H54 (cell line): ENCODE measurements at regions not wholly inside any gene's neighbourhood (a gene's known extent, or its start where the extent isn't known, plus 50 kb on each side); places are given as distances from the start of the nearest gene placed in this dataset.

ENCODE experiments used
- DNase-seq: peaks from one replicate; pipeline ENCODE4 v3.0.0; 2011; ENCODE audit warnings: low spot score, mixed read lengths; ENCODE audit not compliant: insufficient read length
- FAIRE-seq: peaks from 3 replicates; lab custom pipeline; 2011; peaks lifted over from hg19 to GRCh38; lab: Jason Lieb, UNC
- POLR2A ChIP-seq: IDR thresholded peaks from 2 replicates; pipeline ENCODE4 v1.6.1; 2011; ENCODE audit warnings: low read depth, mild to moderate bottlenecking, low read length

DNA sequence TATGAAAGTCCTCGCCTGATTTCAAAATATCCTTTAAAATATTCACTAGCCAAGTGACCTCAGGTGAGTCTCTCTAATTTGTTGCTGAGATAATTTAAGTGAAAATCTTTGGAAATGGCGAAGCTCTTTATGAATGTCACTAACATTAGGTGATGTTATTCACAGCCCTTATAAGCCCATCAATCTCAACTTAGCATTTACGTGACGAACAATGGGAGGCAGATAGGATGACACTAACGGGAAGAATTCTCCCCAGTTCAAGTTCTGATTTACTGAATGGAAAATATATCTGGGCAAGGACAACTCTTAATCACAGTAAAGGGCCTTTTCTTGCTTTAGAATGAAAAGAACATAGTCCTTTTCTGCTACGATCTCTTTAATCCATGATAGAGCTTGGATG is 378.7 kb downstream of the LIG4 start:
- TF ChIP-seq POLR2A: no peak
- FAIRE-seq (no peak), DNase-seq (no peak)

DNA sequence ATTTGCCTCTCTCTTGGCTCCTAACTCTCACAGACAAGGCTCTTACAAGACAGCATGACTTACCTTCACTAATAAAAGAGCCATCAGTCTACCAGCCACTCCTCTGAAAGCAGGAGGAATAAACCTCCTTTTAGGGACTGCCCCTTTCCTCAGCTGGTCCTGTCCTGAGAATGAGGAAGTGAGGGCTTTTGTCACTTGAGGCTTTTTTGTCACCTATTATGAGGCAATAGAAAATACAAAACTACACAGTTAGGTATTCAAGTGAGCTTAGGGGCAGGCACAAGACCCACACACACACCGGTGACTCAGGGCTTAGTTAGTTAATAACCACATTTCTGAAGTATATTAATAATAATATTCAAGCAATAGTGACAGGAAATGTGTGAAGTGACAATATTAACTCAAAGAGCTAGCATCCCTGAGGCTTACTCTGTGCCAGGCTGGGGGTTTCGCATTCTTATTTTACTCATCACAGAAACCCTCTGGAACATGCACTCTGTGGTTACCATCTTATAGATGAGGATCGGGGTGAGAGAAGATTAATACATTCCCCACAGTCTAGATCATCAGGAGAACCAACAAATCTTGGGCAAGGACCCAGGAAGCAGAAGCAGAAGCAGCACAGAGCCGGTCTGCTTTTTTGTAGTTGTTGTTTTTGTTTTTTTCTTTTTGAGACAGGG is 379.9 kb downstream of the LIG4 start:
- no peak for TF ChIP-seq POLR2A
- DNase-seq (peak; percentile 64), FAIRE-seq (peak; percentile 100)

DNA sequence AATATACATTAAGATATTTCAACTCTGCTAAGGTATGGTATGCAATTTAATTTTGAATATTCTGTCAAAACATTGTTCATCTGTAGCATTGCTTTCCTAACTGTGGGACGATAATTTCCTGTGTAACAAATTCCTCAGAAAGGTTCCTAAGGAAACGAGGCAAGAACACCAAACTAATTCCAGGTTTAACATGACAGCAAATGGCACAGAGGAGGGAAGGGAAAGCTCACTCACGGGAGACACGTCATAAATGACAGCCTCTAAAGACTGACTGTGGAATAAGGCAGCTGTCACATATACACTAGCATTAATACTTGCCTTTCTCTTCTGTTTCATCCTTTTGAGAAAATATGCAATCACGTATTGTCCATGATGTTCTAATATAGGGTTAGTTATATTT is 380.6 kb downstream of the LIG4 start:
- FAIRE-seq (no peak), DNase-seq (no peak)
- TF ChIP-seq POLR2A: no peak

DNA sequence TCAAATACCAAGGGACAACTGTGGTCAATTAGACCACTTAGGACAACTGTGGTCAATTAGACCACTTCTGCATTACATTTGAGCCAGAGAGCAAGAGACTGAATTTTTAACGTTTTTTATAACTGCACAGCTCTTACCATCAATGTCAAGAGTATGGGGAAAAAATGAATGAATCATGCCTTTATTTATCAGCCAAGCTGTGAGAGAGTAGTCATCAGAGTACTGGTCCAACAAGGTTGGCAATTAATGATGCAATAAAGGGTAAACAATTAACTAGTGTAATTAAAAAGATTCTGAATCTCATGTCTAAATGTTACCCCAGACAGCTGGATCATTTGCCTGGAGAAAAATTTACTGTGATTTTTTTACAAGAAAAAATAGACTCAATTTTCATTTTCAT is 381.1 kb downstream of the LIG4 start:
- FAIRE-seq (no peak), DNase-seq (no peak)
- TF ChIP-seq POLR2A: no peak

DNA sequence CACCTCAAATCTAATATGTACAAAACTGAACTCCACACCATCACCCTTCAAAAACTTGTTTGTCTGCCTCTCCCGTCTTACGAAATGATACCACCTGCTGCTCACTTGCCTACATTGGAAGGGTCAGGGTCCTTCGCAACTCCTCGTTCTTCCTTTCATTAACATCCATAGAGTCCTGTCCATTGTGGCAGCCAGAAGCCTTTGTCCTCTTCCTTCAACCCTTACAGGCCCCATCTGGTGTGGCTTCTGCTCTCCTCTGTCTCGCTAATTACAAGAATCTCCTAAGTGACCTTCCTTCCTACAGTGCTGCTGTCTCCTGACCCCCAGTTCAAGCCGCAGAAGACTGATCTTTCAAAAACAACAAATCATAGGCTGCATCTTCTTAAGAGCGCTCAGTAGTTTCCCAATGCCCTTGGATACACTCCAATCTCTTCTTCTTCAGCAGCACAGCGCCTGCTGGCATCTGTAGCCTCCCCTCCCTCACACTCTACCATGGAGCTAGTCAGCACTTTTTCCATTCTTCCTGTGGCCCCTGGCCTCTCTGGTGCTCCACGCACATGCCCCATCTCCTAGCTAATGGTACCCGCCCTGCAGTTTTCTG is 382.7 kb downstream of the LIG4 start:
- TF ChIP-seq POLR2A: no peak
- FAIRE-seq (peak; percentile 81), DNase-seq (no peak)

DNA sequence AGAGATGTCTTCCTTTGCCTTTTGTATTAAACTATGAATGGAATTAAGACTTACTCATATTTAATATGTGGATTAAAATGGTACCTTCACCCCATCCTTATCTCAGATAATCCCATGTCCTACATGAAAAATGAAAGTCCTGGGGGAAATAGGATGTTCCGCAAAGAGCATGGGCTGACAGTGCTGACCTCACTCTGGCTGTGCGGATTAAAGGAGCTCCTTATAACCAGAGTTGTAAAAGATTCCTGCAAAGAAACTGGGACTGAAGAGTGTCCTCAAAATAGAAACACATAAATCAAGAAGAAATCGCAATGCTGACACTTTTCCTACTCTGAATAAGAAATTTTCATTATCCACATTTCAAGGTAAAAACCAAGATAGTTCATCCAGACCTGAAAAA is 384.5 kb downstream of the LIG4 start:
- DNase-seq: no peak
- peak; percentile 53 for FAIRE-seq
- TF ChIP-seq POLR2A: no peak

DNA sequence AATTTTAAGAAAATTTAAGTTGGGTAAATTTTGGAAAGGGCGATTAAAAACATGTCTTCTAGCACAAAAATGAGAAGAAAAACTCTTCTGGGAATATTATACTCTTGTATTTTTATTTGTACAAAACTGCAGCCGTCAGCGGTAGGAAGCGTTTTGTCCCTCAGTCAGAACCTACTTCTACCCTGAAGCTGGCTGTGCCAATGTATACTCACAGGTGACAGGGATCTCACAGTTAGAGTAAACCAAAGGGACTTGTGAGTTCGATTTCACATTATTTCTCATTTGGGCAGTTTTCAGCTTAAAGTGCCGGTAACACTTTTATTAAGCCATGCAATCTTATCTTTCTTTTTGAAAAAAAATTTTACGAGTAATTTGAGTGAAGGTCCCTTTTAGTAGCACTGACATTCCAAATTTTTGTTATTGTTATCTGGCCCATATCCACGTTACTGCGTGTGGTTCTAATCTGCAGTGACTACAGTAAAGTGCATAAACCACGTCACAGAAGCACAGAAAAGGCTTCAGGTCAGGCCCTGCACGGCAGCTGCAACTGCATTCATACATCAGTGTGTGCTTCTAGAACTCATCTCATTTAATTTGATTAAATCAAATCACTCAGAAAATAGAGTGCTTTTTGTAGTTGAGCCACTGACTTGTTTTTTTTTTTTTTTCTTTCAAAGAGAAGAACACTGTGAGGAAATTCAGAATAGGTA is 387.3 kb downstream of the LIG4 start:
- peak; percentile 85 for FAIRE-seq

DNA sequence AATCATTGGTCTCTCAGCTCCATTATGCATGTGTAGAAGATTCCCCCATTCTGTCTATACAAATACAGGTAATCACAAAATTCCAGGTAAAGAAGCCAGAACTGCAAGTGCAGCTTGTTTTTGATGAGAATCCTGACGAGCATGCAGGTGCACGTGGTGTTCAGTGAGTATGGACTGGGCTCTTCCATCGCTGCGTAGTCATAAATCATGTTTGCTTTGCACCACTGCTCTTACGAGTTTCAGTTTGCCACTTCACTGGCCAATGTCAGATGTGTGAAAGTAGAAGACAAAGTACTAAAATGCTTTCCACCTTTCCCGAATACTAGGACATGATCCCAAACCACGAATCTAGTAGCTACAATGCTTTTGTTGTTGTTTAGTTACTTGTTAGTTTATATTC is 390.7 kb downstream of the LIG4 start:
- DNase-seq (no peak), FAIRE-seq (peak; percentile 86)

More for the DNA sequence above, 387.3 kb downstream of the LIG4 start:
- TF ChIP-seq POLR2A: no peak
- DNase-seq: no peak

DNA sequence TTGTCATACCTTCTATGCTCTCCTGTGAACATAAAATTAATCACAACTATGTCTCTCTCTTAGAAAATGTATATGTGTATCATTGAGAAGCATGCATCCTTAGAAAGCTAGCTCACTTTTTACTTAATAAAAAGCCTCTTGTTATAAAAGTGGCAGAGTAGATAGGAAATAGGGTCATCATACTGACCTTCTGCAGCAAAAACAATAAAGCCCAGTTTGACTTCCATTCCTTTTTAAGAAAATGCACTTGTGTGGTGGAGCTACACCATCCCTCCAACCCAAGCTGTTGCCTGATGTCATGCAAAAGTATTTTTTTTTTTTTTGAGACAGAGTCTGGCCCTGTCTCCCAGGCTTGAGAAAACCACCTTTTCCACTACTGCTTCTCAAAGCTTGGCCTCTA is 393.3 kb downstream of the LIG4 start:
- no peak for FAIRE-seq
- no peak for TF ChIP-seq POLR2A
- no peak for DNase-seq

More for the DNA sequence above, 390.7 kb downstream of the LIG4 start:
- no peak for TF ChIP-seq POLR2A

DNA sequence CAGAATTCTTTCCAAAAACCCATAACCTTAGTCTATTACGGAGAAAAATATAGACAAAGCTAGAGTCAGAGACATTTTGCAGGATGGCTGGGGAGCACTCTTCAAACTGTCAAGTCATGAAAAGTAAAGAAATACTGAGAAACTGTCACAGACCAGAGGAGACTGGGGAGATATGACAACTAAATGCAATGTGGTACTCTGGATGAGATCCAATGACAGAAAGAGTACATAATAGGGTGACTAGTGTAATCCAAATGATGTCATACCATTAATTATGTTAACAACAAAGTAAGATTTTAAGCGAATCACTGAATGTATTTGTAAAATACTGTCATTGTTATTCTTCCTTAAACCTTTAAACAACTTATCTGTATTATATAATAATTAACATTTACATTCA is 393.8 kb downstream of the LIG4 start:
- DNase-seq (no peak), FAIRE-seq (no peak)
- no peak for TF ChIP-seq POLR2A

DNA sequence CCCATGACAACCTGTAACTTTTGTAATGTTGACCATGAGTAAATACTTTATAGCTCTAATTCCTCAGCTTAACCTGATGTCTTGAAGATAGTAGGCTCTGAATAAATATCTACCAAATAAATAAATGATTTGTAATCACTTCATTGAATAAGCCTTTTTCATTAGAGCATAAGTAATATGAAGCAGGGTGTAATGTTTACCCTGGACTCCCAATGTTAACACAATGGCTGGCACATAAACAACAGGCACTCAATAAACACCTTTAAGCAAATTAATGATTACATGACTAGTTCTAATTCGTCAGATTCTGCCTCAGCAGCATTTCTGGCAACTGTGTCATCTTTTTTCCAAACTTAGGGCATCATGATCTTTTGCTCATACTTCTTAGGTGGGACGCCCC is 396.3 kb downstream of the LIG4 start:
- TF ChIP-seq POLR2A: no peak
- DNase-seq: no peak
- no peak for FAIRE-seq

DNA sequence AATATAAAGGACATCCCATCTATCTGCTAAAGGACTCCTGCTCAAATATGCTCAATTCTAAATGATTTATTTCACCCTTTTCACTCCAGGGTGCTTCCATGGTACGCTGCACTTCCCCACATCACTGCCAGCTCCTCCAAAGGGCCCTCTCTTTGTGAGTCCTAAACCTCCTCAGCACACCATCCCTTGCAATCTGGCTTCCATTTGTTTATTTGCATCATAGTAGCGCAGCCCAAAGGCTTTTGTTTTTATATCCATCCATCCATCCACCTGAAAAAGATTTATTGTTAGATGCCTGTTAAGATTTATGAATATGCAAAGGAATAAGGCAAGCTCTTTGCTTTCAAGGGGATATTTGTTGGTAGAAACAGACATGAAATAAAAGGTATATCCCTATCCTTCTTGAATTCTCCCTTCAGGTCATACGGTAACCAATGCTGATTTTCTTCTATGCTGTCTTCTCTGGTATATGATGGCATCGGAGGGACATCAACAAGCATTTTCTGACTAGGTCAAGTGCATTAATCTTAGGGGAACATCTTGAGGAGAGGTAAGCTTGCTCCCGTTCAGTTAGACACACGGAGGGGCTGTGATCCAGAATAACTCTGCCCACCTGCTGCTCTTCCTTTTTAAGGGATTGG is 397.6 kb downstream of the LIG4 start:
- FAIRE-seq: peak; percentile 90
- DNase-seq: no peak
- TF ChIP-seq POLR2A: no peak

DNA sequence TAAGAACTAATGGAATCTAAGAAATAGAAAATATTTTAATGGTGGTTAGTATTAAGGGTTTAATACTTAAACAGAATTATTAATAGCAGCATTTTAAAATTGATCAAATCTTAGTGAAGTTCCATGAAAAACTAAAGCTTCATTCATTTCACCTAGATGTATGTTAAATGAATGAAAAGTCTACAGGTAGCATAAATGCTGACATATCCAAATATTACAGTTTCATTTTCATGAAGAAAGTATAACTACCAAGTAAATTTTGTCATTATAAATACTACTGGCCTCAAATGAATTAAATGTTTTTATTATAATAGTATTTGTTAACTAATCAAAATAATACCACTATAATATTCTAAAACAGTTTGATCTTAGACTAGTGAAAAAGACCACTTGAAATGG is 403.3 kb downstream of the LIG4 start:
- no peak for TF ChIP-seq POLR2A
- no peak for DNase-seq
- no peak for FAIRE-seq

DNA sequence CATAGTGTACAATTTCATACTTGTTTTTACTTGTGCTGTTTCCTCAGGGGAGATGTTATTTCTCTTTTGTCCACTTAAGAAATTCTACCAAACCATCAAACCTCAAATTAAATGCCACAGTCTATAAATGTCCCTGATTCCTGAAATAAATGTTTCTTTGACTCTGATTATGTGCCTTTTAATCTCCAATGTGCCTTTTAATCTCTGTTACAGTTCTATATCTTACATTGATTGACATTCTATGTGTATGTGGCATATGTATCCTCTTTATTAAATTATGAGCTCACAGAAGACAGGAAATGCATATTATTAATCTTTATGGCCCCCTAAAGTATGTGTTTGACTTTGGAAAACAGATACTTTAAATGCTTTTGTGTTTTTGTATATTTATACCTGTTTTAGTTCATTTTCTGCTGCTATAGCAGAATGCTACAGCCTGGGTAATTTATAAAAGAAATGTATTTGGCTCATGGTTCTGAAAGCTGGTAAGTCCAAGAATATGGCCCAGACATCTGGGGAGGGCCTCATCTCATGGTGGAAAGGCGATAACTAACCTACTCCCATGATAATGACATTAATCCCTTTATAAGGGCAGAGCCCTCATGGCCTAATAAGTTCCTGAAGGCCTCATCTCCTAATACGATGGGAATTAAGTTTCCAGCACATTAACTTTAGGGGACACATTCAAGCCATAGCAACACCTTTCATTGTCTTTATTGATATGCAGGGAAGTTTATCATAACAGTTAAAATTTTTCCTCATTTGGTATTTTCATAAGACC is 403.9 kb downstream of the LIG4 start:
- no peak for TF ChIP-seq POLR2A
- DNase-seq (no peak), FAIRE-seq (peak; percentile 78)
